OCI-LY1 (cell line): ENCODE measurements at regions not wholly inside any gene's neighbourhood (a gene's known extent, or its start where the extent isn't known, plus 50 kb on each side); places are given as distances from the start of the nearest gene placed in this dataset.

Source experiments
- CTCF ChIP-seq: fragments of 200-600 bp; sonication (generic), shearing (Covaris generic); IDR thresholded peaks from 2 replicates; pipeline ENCODE4 v1.5.1; 2017; ENCODE audit warnings: mild to moderate bottlenecking, antibody characterized with exemption, low read length, moderate library complexity, mixed read lengths
- EZH2 ChIP-seq: fragments of 200-600 bp; sonication (generic), shearing (Covaris generic); IDR thresholded peaks from 2 replicates; pipeline ENCODE4 v1.8.0; 2017; ENCODE audit warnings: borderline replicate concordance, mixed run types, mild to moderate bottlenecking, antibody characterized with exemption, low read length, moderate library complexity, mixed read lengths

GRCh38 chr1:190708418-190709057 lies 230.9 kb upstream of the BRINP3 start:
- TF ChIP-seq CTCF (no peak), EZH2 (no peak)
